ENCODE measurements at regions not wholly inside any gene's neighbourhood (a gene's known extent, or its start where the extent isn't known, plus 50 kb on each side); places are given as distances from the start of the nearest gene placed in this dataset.

GRCh38 chr6:67888886-67889681 is 746.0 kb upstream of the ADGRB3 start:
- ChIA-PET CTCF (ENCODE audit: partially characterized antibody) (no interaction called here), POLR2A (ENCODE audit: partially characterized antibody) (no interaction called here)
- H3K4me3 ChIP-seq (ENCODE audit: extremely low read depth in 1 of 4, insufficient read depth in 2 of 4, low read depth in 3 of 4, low read length in 4 of 4), result no peak overlapping the region
- no peak overlapping the region for H3K56ac ChIP-seq (replicated peaks; ENCODE audit: insufficient read length, low read depth, low read length)
- no peak for DNase-seq (ENCODE audit: low read depth in 1 of 2, low spot score in 2 of 2)
- H4K20me1 ChIP-seq (replicated peaks in 1 of 2; ENCODE audit: control insufficient read depth in 1 of 2, insufficient read depth in 2 of 2, low read length in 2 of 2), result no peaks in the 10 kb centered on the region
- H3K9ac ChIP-seq (replicated peaks in 1 of 4; ENCODE audit: extremely low read depth in 1 of 4, low read depth in 3 of 4, low read length in 3 of 4), result no peak overlapping the region
- H3K14ac ChIP-seq (ENCODE audit: insufficient read length), result no peak overlapping the region
- H2BK12ac ChIP-seq (ENCODE audit: low read depth, low read length), result no peak overlapping the region
- no peaks in the 10 kb centered on the region for H3K79me2 ChIP-seq (ENCODE audit: control insufficient read depth in 1 of 2, insufficient read depth in 2 of 2, low read length in 2 of 2)
- H4K5ac ChIP-seq (ENCODE audit: insufficient read length, low read depth, low read length), result no peak overlapping the region
- H3K27me3 ChIP-seq (replicated peaks in 1 of 4; ENCODE audit: control insufficient read depth in 3 of 4, extremely low read depth in 1 of 4, insufficient read depth in 3 of 4, low read length in 3 of 4), result no peaks in the 10 kb centered on the region
- 90% methylated on average over 21 of the region's 21 CpGs; no CpG with 5 or more reads in 1 of the 2 experiments for WGBS, 2 experiments (ENCODE audit: extremely low coverage in 1 of 2, insufficient coverage in 1 of 2, insufficient read length in 1 of 2, insufficient replicate concordance in 2 of 2, low coverage in 1 of 2, low lambda C conversion rate in 2 of 2, missing lambda C conversion rate in 1 of 2)
- no peak overlapping the region for H2AFZ ChIP-seq (ENCODE audit: low read length)
- H3K4me1 ChIP-seq (replicated peaks in 1 of 4; ENCODE audit: control insufficient read depth in 3 of 4, insufficient read depth in 4 of 4, low read length in 3 of 4), result no peaks in the 10 kb centered on the region
- H3K23ac ChIP-seq (ENCODE audit: insufficient read length), result no peak overlapping the region
- H2BK15ac ChIP-seq (ENCODE audit: low read length), result no peak overlapping the region
- no peak overlapping the region for H2BK120ac ChIP-seq (replicated peaks; ENCODE audit: low read depth, low read length)
- no peak overlapping the region for H4K8ac ChIP-seq (ENCODE audit: extremely low read depth, insufficient read depth, low read length)
- no peak overlapping the region for H3K18ac ChIP-seq (ENCODE audit: extremely low read depth, low read length)
- no peak for FAIRE-seq
- no peaks in the 10 kb centered on the region for H3K36me3 ChIP-seq (ENCODE audit: control insufficient read depth in 2 of 4, insufficient read depth in 4 of 4, low read length in 3 of 4)
- TF ChIP-seq ZNF274 (IDR thresholded peaks at IDR 0.05; ENCODE audit: borderline replicate concordance, extremely low read depth, low read length), result no peak
- TF ChIP-seq BCL11A (IDR thresholded peaks at IDR 0.05; ENCODE audit: low read depth in 2 of 2, low read length in 2 of 2), result no peak
- TF ChIP-seq BRCA1 (IDR thresholded peaks at IDR 0.05; ENCODE audit: low read depth, low read length), result no peak
- TF ChIP-seq RAD21 (IDR thresholded peaks at IDR 0.05 in 1 of 2, conservative IDR thresholded peaks at IDR 0.05 in 1 of 2; ENCODE audit: low read depth in 2 of 2, low read length in 2 of 2), result no peak
- TF ChIP-seq YY1 (IDR thresholded peaks at IDR 0.05; ENCODE audit: low read depth, low read length), result no peak
- TF ChIP-seq KDM1A (IDR thresholded peaks at IDR 0.05; ENCODE audit: borderline replicate concordance, low read length), result no peak
- no peak for TF ChIP-seq TAF7 (optimal IDR thresholded peaks at IDR 0.05; ENCODE audit: borderline replicate concordance, low read depth, low read length)
- no peak for TF ChIP-seq JUND (IDR thresholded peaks at IDR 0.05; ENCODE audit: low read length)
- no peak for TF ChIP-seq PHF8 (conservative IDR thresholded peaks at IDR 0.05; ENCODE audit: low read depth, low read length)
- no peak for TF ChIP-seq CBX8 (IDR thresholded peaks at IDR 0.05; ENCODE audit: borderline replicate concordance, low read depth, low read length)
- no peak for TF ChIP-seq TBP (IDR thresholded peaks at IDR 0.05; ENCODE audit: low read depth, low read length)
- no peak for TF ChIP-seq SIX5 (IDR thresholded peaks at IDR 0.05; ENCODE audit: low read depth, low read length)
- H3K23me2 ChIP-seq (ENCODE audit: low read depth, low read length), result no peaks in the 10 kb centered on the region
- no peaks in the 10 kb centered on the region for H3K79me1 ChIP-seq (ENCODE audit: low read depth, low read length)
- no peak overlapping the region for H3K4ac ChIP-seq (replicated peaks; ENCODE audit: insufficient read length, low read depth, low read length)
- no peak overlapping the region for H2BK5ac ChIP-seq (ENCODE audit: low read depth, low read length)
- no peak overlapping the region for H2AK5ac ChIP-seq (ENCODE audit: low read depth, low read length)
- no peak overlapping the region for H3K4me2 ChIP-seq (ENCODE audit: insufficient read depth in 1 of 2, low read depth in 2 of 2, low read length in 2 of 2)
- H4K91ac ChIP-seq (replicated peaks; ENCODE audit: insufficient read length, low read length), result no peak overlapping the region
- no peak overlapping the region for H3K27ac ChIP-seq (ENCODE audit: low read depth, low read length)
- peaks cover 0 to 2% of the 10 kb centered on the region in 2 experiments; a peak in 1 of 4 replicates for H3K9me3 ChIP-seq (ENCODE audit: insufficient read depth in 2 of 2, low read depth in 1 of 2, low read length in 1 of 2)
- no peak overlapping the region for H2BK20ac ChIP-seq (ENCODE audit: low read length)

Measured in H1 (cell line).